GM19397 (cell line): ENCODE measurements at regions not wholly inside any gene's neighbourhood (a gene's known extent, or its start where the extent isn't known, plus 50 kb on each side); places are given as distances from the start of the nearest gene placed in this dataset.
"Not testable (repeated sequence)": the region's sequence is repeated elsewhere in the genome, so short reads cannot be mapped to it uniquely, and the experiment has no call there.

Experiments
- ATAC-seq: cut with Tn5 transposase; IDR thresholded peaks from one replicate; pipeline ENCODE4 v1.9.1; 2021; ENCODE audit warnings: mild to moderate bottlenecking, moderate library complexity; ENCODE audit not compliant: unreplicated experiment

GRCh38 chr2:224155896-224156295 lies 116.8 kb upstream of the SERPINE2 start:
- no peak for ATAC-seq

DNA sequence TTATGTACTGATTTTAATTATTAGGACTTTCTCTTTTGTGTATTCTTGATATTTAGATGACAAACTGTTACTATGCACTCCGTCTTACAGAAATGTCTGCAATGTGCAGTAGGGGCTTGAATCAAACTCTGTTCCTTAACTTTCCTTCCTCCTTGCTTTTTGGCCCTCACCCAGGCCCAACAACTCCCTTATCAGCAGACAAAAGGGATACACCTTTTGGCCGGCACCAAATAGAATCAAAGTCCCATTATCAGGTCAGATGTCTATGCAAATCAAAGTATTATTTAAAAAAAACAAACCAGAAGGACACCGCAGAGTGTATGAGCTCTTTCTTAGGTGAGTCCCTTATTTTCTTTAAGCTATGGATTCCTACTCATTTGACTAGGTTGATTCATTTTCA lies 116.3 kb upstream of the SERPINE2 start:
- no peak for ATAC-seq

DNA sequence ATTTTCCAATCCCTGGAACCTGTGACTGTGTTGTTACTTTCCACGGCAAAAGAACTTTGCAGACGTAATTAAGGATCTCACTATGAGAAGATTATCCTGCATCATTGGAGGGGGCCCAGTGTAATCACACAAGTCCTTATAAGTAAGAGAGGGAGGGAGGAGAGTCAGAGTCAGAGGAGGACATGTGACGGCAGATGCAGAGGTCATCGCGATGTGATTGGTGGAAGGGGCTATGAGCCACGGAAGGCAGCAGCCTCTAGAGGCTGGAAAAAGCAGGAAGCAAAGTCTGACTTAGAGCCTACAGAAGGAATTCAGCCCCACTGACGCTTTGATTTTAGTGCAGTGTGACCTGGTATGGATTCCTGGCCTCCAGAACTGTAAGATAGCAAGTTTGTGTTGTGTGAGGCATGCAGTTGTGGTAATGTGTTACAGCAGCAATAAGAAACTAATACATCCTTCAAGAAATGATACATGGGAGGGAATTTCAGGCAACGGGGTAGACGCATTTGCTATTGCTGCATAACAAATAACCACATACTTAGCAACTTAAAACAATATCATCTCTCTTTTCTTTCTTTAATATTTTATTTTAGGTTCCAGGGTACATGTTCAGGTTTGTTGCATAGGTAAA lies 112.7 kb upstream of the SERPINE2 start:
- ATAC-seq, result no peak

DNA sequence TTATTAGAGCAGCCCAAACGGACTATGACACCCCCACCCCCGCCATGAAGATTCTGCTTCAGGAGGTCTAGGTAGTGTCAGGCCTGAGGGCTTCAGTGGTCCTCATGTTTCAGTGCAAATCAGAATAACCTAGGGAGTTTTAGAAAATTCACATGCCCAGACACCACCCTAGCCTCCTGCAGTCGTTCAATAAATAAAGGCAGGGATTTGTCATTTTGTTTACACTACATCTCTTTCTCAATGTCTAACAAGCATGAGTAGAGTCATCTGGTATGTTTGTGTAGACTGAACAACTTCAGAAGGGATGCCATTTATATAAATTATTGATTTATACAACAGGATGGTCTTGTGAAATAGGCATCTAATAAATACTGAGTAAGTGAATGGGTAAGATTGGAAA lies 112.1 kb upstream of the SERPINE2 start:
- ATAC-seq, result no peak

DNA sequence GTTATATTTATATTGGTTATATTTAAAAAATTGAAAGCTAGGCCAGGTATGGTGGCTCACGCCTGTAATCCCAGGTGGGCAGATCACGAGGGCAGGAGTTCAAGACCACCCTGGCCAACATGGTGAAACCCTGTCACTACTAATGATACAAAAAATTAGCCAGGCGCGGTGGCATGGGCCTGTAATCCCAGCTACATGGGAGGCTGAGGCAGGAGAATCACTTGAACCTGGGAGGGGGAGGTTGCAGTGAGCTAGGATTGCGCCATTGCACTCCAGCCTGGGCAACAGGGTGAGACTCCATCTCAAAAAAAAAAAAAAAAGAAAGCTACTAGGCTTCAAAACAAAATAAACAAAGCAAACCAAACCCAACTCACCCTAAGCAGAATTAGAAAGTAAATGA lies 109.0 kb upstream of the SERPINE2 start:
- ATAC-seq, result not testable (repeated sequence)

- ATAC-seq, result no peak
These were observed 108.1 kb upstream of the SERPINE2 start for GRCh38 chr2:224147174-224147573.

GRCh38 chr2:224146356-224147160 lies 107.5 kb upstream of the SERPINE2 start:
- ATAC-seq, result no peak

DNA sequence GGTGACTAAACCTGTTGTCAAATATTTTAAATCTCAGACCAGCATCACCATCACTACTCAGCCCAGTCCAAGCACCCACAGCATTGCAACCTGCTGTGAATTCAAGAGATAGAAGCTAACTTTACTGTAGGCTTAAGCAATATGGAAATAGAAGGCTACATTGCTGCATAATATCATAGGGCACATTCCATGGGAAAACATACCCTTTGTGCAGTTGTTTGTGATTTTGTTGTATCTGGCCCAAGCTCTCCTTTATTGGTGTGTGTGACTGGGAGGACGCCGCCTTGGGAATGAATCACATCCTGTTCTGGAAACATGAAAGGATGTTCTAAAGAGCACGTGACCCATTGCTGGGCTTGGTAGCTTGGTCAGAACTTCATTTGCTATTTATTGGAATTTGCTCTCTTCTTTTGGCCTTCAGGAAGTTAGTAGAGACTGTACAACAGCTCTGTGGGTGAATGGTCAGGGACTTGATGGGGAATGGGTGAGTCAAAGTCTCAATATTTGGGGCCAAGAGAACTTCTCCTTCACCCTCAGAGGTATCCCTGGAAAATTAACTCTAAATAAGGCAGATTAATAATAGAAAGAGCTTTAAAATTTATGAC lies 106.8 kb upstream of the SERPINE2 start:
- ATAC-seq, result no peak

DNA sequence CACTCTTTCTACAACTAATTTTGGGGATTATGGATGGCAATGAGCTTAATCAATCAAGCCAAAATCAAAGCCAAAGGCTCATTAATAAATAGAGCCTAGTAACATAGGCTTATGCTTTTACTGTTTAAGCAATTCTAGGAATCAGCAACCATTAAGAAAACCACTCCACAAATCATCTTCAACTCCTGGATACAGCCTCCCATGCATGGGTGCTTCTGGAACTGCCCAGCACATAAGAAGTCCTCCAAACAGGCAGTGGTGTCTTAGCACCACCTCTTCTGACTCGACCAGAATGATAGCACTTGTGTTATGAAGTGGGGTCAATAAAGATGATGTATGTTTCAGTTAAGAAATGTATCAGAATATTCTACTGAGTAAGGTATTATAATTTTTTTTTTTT lies 104.4 kb upstream of the SERPINE2 start:
- ATAC-seq, result no peak

DNA sequence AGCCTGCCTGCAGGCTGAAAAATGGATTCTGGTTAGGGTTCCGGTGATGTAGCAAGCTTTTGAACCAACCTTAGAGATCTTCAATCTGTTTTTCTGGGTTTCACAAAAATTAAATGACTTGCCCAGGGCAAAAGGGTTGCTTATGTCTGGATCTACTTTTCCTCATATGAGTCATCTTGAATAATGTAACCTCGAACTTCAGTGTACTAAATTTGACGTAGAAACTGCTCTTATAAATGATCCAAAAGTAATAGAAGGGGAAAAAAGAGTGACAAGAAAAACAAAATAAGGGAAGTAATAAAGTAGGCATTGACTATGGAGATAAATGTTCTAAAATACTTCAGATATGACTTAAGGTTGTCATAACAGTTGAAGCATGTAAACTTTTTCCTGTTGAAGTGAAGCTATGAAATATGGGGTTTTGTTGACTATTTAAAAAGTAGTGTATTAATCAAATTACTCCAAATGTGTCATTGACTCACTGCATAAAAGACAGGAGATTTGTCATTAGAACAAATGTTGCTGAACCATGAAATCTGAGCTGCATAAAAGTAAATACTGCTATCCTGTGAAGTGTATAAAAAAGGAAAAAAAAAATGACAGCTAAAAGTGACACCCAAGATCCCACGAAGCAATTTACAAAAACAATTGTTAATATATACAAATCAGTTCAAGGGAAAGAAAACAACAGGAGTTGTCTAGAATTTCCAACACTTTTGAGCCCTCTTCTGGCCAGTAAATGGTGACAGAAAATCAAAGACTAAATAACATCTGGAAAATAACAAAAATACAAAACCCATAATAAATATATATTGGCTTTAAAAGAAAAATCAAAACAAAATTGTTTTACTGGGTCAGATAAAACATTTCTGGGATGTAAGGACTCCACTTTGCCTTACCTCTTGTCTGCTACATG lies 103.6 kb upstream of the SERPINE2 start:
- ATAC-seq, result no peak

- ATAC-seq, result no peak
These were observed 102.2 kb upstream of the SERPINE2 start for GRCh38 chr2:224141304-224141703.

GRCh38 chr2:224137208-224137607 lies 98.1 kb upstream of the SERPINE2 start:
- no peak for ATAC-seq

DNA sequence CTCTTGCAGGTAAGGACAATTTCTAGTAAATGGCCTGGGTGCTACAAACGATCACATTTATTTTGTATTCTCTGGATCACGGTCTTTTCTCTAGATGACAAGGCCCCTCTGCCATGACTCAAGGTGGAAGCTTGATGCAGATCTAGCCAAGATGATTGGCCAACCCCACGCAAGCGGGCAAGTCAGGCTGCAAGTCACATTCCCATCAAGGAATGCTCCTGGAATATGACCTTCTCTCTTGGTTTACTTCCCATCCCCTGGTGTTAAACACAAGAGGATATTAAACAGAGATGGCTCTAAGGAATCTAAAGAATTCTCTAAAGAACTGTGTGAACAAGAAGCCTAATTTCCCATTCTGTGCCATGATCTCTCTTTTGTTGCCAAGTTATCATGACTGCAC lies 97.3 kb upstream of the SERPINE2 start:
- ATAC-seq, result no peak

DNA sequence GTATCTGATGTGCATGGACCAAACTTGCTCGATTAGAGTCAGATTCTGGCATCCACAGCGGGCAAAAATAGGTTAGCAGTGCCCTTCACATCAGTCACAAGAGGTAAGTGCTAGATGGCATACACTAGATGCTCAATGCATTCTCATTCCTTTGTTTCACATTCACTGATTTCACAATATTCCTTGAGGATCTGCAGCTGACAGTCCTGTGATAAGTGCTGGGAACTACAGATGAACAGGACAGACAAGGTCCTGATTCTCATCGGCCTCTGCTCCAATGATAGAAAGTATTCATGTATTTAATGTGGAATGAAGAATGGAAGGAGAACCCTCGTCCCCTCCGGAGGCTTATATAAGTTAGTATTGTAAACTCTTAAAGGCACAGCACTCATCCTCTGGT lies 96.8 kb upstream of the SERPINE2 start:
- ATAC-seq, result no peak

GRCh38 chr2:224134003-224134734 lies 95.1 kb upstream of the SERPINE2 start:
- no peak for ATAC-seq

DNA sequence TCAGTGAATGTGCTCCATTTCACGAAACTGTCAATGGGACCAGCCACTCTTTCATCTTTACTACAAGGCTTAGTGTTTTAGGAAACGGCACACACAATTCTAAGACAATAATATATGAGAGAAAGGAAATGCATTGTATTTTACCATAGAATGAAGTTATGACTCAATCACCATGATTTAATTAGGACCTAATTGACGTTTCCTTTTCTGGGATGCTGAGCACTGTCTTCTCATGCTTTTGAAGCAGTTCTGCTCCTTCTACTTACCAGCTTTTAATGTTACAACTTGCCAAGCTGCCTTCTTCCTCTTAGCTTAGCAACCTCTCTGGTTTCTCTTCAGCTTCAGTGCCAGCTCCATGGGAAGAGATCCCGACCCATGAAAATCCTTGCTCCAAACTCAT lies 94.3 kb upstream of the SERPINE2 start:
- no peak for ATAC-seq

DNA sequence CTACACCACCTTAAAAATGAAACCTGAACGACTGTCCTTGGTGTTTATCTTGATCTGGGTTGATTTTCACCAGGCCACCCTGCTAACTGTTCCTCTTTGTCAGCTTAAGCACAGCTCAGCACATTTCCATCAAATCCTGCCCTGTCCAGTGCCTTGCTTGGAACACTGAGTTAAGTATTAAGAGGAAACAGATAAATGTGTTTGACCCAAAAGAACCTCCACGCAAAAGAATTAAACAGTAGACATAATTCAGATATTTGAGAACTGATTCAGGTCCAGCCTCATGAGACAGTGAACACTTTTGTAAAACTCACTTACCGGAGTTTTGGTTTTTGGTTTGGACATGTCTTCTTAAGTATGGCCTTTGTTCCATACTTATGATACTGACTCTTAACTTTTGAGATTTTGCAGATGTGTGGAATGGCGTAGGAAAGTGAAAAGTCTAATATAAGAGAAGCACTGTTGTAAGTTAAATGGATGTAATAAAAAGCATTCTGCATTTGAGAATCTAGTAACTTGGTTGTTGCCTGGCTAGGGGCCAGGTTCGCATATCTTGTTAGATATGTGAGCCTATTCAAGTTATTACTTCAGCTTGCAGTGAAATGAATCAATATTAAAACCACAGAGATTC lies 88.9 kb upstream of the SERPINE2 start:
- no peak for ATAC-seq

DNA sequence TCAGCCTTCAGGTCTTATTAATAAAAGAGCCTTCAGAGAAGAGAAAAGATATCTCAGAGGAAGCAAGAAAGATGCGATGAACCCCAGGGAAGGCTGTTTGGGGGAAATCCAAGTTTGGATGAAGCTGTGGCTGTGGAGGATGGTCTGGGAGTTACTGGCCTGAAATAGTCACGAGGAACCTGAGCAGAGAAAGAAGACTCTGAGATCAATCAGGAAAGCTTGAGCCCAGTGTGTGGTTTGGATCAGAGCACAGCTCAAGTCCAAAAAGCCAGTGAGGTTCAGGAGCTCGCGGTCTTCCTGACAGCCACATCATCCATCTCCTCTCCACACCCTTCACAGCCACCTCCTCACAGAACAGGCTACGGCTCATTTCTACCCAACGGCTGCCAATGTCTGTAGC lies 87.4 kb upstream of the SERPINE2 start:
- ATAC-seq, result no peak

- ATAC-seq, result no peak
These were observed 86.9 kb upstream of the SERPINE2 start for GRCh38 chr2:224126003-224126402.

DNA sequence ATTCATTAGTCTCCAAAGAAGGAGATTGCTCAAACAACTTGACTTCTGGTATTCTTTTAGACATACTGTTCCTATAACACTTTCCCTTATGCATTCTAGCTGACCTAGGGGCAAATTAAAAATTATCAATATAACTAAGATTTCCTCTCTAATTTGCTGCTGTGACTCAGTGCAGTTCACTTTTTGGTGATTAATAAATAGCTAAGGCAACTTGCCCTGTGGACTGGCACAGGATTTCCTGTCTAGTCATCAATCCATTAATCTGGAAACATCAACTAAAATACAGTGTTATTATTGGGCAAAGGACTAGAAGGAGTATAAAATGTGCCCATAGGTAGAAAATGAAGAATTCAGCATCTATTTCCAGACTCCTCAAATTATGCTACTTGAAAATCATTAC lies 83.5 kb upstream of the SERPINE2 start:
- no peak for ATAC-seq
